Caco-2 (cell line): ENCODE measurements at regions not wholly inside any gene's neighbourhood (a gene's known extent, or its start where the extent isn't known, plus 50 kb on each side); places are given as distances from the start of the nearest gene placed in this dataset.

Source experiments
- BruUV-seq: library from RNA; stranded (reverse); fragments of 400-500 nt; replicated peaks from 2 replicates; lab custom pipeline; 2021; lab: Mats Ljungman, UMichigan
- CTCF ChIA-PET: fragments of 300-600 bp; sonication (Branson Sonifier 250); formaldehyde crosslinking; loops from one replicate; lab custom pipeline; 2022; ENCODE audit warnings: antibody characterized with exemption; lab: Charles Lee
- POLR2A ChIA-PET: fragments of 300-600 bp; sonication (Branson Sonifier 250); formaldehyde crosslinking; loops from one replicate; lab custom pipeline; 2022; ENCODE audit warnings: antibody characterized with exemption; lab: Charles Lee
- DNase-seq, 2 experiments: peaks; one replicate each; pipeline versions ENCODE4 v3.0.0 to v3.0.0-alpha.2; 2020 to 2022
- H3K27me3 ChIP-seq: replicated peaks from 2 replicates; pipeline ENCODE4 v1.6.0; 2011; ENCODE audit warnings: low read length; ENCODE audit not compliant: control insufficient read depth, insufficient read depth
- H3K36me3 ChIP-seq: 2 replicates; pipeline ENCODE4 v1.5.1; 2011; ENCODE audit warnings: low read length; ENCODE audit not compliant: control insufficient read depth, insufficient read depth
- H3K4me1 ChIP-seq: fragments of 250-450 bp; sonication (Bioruptor Pico); 2 replicates; pipeline ENCODE4 v1.5.1; 2020; ENCODE audit warnings: mild to moderate bottlenecking
- H3K4me3 ChIP-seq: 2 replicates; pipeline ENCODE4 v1.5.1; 2011; ENCODE audit warnings: low read depth, mild to moderate bottlenecking, control low read depth, low read length
- H3K9me3 ChIP-seq: fragments of 250-450 bp; sonication (Bioruptor Pico); 2 replicates; pipeline ENCODE4 v1.5.1; 2020; ENCODE audit warnings: mild to moderate bottlenecking, moderate library complexity
- H3K27ac Mint-ChIP-seq: one replicate; pipeline ENCODE4 v1.8.0; 2022; ENCODE audit warnings: mixed read lengths; ENCODE audit not compliant: unreplicated experiment
- H3K27me3 Mint-ChIP-seq: one replicate; pipeline ENCODE4 v1.8.0; 2022; ENCODE audit warnings: mixed read lengths; ENCODE audit not compliant: insufficient read depth, unreplicated experiment
- H3K36me3 Mint-ChIP-seq: one replicate; pipeline ENCODE4 v1.8.0; 2022; ENCODE audit warnings: mild to moderate bottlenecking, mixed read lengths; ENCODE audit not compliant: insufficient read depth, unreplicated experiment
- H3K4me1 Mint-ChIP-seq: one replicate; pipeline ENCODE4 v1.8.0; 2022; ENCODE audit warnings: low read depth, mixed read lengths; ENCODE audit not compliant: unreplicated experiment
- H3K4me3 Mint-ChIP-seq: one replicate; pipeline ENCODE4 v1.8.0; 2022; ENCODE audit warnings: mild to moderate bottlenecking, moderate library complexity, mixed read lengths; ENCODE audit not compliant: unreplicated experiment
- H3K9me3 Mint-ChIP-seq: one replicate; pipeline ENCODE4 v1.8.0; 2022; ENCODE audit warnings: mixed read lengths; ENCODE audit not compliant: unreplicated experiment
- intact Hi-C: fragments of 100-400 bp; cut with micrococcal nuclease; formaldehyde crosslinking; loops from one replicate; pipeline ENCODE4 v1.10.0; 2022; ENCODE audit not compliant: unreplicated experiment
- TF ChIP-seq, protein P1 (sequence below), 2 experiments: fragments of 200-600 bp in 1 of 2; IDR thresholded peaks; 1 replicate in 1 of 2; 2 replicates in 1 of 2; pipeline versions ENCODE4 v1.5.1 to v1.8.0; 2011 to 2022; ENCODE audit warnings: antibody characterized with exemption in 1 of 2, control low read depth in 1 of 2, inconsistent platforms in 1 of 2, low read depth in 1 of 2, low read length in 1 of 2, mild to moderate bottlenecking in 1 of 2, moderate library complexity in 1 of 2; ENCODE audit not compliant: insufficient read depth in 1 of 2, severe bottlenecking in 1 of 2, unreplicated experiment in 1 of 2

DNA sequence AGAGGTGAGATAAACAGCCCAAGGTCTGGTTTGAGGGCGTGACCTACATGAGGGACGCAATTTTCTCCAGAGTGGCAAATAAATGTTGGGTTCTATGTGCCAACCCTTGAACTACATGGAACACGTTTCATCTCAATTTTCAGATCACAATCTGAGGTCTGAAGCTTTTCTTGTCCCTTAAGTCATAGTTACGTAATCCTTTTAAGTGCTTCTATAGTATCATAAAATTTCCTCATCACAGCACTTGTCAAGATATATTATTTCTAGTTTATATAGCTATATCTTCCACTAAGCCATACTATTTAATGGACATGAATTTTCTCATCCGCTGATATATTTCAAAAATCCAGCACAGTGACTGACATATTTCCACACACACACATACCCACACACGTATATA is 53.1 kb upstream of the GRIN3A start:
- POLR2A ChIA-PET, result no interaction called here
- Mint-ChIP-seq H3K9me3 (no peaks in the 10 kb centered on the region), H3K27ac (no peak overlapping the region), H3K4me1 (no peaks in the 10 kb centered on the region), H3K4me3 (no peak overlapping the region), H3K27me3 (no peaks in the 10 kb centered on the region), H3K36me3 (no peaks in the 10 kb centered on the region)
- no peaks in the 10 kb centered on the region for H3K4me1 ChIP-seq
- no peaks in the 10 kb centered on the region for H3K9me3 ChIP-seq
- intact Hi-C loops, result loop anchor here (5.0 to 10.0 kb wide), 2 partner anchors 51 to 443 kb away; no protein-coding TSS in a partner anchor
- CTCF ChIA-PET, result no interaction called here
- H3K4me3 ChIP-seq, result no peak overlapping the region
- TF ChIP-seq, protein P1, sequence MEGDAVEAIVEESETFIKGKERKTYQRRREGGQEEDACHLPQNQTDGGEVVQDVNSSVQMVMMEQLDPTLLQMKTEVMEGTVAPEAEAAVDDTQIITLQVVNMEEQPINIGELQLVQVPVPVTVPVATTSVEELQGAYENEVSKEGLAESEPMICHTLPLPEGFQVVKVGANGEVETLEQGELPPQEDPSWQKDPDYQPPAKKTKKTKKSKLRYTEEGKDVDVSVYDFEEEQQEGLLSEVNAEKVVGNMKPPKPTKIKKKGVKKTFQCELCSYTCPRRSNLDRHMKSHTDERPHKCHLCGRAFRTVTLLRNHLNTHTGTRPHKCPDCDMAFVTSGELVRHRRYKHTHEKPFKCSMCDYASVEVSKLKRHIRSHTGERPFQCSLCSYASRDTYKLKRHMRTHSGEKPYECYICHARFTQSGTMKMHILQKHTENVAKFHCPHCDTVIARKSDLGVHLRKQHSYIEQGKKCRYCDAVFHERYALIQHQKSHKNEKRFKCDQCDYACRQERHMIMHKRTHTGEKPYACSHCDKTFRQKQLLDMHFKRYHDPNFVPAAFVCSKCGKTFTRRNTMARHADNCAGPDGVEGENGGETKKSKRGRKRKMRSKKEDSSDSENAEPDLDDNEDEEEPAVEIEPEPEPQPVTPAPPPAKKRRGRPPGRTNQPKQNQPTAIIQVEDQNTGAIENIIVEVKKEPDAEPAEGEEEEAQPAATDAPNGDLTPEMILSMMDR (IDR thresholded peaks at IDR 0.05; ENCODE audit: insufficient read depth in 1 of 2, low read depth in 1 of 2, low read length in 1 of 2, severe bottlenecking in 1 of 2, unreplicated experiment in 1 of 2), result no peak
- no peaks in the 10 kb centered on the region for H3K36me3 ChIP-seq
- no peak for DNase-seq
- no peaks in the 10 kb centered on the region for H3K27me3 ChIP-seq
- BruUV-seq, result no TSS peak
